ENCODE measurements at regions not wholly inside any gene's neighbourhood (a gene's known extent, or its start where the extent isn't known, plus 50 kb on each side); places are given as distances from the start of the nearest gene placed in this dataset.
"Not testable (repeated sequence)": the region's sequence is repeated elsewhere in the genome, so short reads cannot be mapped to it uniquely, and the experiment has no call there.

DNA sequence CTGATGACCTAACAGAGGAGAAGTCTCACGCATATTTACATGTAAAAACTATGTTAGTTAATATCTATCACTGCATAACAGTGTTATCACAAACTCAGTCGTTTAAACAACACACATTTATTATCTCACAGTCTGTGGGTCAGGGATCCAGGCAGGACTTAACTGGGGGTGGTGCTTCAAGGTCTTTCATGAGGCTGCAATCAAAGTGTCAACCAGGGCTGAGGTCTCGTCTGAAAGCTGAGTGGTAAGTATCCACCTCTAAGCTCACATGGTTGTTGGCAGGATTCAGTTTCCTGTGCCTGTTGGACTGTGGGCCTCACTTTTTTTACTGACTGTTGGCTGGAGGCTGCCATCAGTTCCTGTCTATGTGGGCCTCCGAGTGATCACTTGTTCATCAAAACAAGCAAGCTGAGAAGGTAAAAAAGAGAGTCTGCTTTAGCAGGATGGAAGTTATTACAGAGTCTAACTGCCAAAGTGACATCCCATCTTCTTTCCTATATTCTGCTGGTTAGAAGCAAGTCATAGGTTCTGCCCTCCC, 188.6 kb downstream of the CARTPT start:
- DNase-seq, result no peak

DNA sequence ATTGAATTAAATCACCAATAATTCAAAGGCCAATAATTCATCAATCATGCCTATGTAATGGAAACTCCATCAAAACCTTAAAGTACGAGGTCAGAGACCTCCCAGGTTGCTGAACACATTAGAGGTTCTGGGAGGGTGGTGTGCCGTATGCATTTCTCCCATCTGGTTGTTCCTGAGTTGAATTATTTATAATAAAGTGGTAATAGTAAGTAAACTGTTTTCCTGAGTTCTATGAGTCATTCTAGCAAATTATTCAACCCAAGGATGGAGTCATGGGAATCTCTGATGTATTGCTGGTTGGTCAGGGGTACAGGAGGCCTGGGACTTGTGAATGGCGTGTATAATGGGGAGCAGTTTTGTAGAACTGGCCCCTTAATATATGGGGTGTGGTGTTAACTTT, 191.7 kb downstream of the CARTPT start:
- no peak for DNase-seq

DNA sequence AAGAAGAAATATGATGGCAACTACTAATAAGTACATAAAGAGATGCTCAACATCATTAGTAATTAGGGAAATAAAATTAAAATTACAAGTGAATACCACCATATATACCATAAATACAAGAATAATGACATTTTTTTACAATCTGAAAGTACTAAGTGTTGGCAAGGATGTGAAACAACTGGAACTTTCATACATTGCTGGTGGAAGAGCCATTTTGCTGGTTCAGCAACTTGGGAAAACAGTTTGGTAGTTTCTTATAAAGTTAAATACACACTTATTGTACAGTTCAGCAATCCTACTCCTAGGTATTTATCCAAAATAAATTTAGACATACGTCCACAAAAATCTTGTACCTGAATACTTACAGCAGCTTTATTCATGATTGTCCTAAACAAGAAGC, 192.9 kb downstream of the CARTPT start:
- DNase-seq, result no peak

DNA sequence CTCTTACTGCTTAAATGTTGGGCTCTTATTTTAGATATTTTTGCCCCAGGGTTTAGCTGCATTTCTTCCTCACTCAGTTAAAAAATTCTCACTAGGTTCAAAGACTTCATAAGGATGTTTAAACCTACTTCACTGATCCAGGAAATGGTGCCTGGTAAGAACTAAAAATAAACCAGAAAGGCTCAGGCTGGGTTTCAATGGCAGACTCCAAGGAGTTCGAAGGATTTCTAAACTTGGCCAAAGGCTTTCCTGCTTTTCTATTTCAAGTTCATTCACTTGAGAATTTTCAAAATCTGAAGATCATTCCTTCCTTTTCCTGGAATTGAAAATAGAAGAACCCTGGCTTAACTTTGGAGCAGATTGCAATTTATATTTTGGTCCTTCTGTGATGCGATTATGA, 193.0 kb upstream of the MAP1B start:
- no peak for DNase-seq

DNA sequence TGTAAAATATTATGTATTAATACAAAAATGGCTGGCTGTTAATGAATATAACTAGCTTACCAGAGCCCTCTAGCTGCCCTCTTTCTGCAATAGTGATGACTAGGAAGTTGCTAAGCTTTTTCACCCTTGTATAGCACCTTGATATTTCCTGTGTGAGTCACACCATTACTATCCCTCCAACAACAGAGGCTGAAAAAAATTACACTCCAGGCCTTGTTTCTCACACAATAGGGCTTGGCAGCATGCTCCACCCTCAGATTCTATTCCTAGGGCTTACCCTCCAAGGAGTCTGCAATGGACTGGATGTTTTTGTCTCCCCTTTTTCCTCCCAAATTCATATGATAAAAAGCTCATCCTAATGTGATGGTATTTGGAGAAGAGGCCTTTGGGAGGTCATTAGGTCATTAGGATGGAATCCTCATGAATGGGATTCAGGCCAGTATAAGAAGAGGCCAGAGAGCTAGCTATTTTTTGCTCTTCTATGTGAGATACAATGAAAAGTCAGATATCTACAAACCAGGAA, 184.6 kb upstream of the MAP1B start:
- no peak for DNase-seq

DNA sequence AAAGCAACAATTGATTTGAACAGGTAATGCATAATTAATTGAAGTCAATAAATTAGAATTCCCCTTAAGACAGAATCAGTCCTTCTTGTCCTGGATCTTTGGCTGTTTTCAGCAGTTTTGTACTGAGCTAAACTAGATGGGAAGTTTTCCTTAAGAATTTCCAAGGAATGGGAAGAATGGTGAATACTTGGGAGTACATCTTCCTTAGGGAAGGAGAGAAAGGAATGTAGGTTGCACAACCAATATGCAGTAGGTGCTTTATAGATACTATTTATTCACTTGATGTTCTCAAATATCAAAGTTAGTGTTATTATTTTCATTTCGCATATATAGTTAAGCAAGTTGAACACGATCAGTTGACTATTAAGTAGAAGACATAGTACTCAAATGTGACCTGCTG, 183.5 kb upstream of the MAP1B start:
- no peak for DNase-seq

DNA sequence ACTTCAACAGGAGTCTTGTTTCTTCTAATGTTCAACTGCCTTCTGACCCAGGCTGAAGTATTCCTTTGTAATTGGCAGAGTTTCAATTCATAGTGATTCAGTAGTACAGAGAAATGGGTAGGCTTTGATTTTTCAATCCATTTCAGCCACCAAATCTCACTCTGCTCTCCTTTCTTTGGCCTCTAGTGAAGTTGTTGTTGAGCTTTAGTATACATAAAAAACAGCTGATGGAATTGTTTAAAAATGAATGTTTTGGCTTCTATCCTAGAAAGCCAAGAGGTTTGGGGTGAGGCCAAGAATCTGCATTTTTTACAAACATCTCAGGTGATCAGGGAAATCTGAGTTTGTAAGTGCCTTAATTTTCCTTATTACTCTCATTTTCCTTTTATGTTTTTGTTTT, 182.9 kb upstream of the MAP1B start:
- DNase-seq, result no peak

DNA sequence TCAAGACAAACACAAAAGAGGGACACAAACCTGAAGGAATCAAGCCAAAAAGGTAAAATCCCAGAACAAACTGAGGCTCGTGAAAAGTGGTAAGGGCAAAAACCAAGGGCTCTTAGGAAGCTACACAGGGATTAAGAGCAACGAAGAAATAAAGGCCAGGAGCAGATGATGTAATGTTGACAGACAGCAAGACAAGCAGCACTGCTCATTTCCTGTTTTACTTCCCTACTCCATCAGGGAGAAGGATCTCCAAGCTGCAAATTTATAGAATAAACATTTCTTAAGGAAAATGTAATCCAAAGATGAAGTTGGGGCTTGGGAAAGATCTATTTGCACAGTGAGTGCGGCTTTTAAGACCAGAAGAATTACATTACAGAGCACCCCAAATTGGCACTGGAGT, 182.3 kb upstream of the MAP1B start:
- no peak for DNase-seq

DNA sequence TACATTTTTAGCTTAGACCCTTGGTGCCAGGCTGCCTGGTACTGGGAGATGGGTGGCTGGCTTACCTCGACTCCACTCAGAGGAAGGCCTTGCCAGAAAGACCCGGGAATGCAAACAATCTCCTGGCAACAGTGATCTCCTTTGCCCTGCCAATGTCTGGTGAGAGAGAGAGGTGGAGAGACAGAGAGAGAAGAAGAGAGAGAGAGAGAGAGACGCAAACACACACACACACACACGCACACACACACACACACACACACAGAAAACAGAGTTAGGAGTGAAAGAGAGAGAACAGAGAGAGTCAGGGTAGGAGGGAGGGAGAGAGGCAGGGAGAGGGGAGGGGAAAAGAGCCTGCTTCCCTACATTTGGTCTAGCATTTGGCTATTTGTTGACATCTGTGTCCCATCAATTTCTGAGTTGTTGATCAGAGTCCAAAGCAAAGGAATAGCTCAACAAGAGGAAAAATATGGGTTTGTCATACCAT, 181.6 kb upstream of the MAP1B start:
- DNase-seq, result no peak

DNA sequence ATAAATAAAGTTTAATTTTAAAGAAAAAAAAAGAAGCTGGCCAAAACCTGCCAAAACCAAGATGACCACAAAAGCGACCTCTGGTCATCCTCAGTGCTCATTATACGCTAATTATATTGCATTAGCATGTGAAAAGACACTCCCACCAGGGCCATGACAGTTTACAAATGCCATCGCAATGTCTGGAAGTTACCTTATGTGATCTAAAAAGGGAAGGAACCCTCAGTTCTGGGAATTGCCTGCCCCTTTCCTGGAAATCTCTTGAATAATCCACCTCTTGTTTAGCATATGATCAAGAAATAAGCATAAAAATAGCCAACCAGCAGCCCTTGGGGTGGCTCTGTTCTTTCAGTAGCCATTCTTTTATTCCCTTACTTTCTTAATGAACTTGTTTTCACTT, 178.3 kb upstream of the MAP1B start:
- DNase-seq, result no peak

DNA sequence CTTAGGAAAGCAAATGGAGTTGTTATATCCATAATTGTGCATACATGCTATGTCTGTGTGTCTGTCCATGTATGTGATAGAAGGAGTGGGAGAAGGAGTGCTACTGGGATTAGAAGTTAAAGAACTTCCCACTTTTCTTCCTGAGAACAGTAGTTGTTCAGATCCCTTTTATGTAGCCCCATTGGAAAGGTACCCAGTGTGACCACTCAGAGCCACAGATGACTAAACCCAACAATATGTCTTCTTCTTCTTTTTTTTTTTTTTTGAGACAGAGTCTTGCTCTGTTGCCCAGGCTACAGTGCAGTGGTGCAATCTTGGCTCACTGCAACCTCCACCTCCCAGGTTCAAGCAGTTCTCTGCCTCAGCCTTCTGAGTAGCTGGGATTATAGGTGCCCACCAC, 176.7 kb upstream of the MAP1B start:
- not testable (repeated sequence) for DNase-seq

DNA sequence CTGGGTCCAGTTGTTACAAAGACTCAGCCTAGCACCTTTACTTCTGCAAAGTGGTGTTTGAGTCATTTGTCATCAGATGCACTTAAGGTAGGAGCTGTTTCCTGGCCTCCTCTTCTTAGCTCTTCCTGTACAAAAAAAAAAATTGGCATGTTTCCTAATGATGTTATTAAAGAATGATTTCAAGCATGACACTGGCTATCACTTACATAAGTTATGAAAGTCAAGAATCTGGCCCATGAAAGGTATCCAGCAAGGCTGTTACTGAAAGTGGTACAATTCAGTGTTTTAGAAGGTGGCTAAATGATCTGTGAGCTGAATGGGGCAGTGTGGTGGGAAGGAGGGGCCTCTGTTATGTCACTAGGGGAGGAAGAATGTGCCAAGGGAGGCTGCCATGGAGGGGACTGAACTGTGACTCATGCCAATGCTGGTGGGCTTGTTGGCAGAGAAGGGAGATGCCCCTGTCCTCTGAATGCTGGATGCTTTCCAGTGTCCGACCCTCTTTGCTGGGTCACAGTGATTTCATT, 175.1 kb upstream of the MAP1B start:
- no peak for DNase-seq

DNA sequence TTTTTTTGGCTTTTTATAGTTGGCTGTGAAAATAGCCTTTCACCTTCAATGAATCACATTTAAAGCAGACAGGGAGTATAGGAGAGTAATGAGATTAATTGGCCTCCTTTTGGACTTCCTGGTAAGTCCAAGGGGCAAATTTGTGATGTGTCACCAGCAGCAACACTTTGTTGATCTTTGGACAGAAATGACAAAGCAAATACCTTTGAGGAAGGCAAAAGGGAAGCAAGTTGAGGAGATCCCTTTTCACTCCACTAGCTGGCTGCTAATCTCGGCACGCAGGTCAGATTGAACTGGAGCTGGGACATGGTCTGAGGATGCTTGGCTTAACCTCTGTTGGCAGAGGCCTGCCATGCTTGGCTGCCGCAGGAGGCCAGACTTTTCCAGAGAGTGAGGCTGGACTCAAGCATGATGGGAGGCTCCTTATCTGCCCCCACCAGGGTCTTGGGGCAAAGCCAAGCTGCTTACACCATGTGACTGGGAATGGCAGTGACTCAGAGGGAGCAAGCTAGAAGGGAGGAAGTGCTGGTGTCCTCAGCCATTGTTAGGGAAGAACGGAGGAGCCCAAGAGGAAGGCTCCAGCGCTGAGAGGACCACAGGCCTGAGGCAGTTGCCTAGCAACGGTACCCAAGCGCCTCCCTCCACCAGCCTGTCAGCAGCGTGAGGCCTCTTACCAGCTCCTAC, 174.5 kb upstream of the MAP1B start:
- DNase-seq, result no peak

DNA sequence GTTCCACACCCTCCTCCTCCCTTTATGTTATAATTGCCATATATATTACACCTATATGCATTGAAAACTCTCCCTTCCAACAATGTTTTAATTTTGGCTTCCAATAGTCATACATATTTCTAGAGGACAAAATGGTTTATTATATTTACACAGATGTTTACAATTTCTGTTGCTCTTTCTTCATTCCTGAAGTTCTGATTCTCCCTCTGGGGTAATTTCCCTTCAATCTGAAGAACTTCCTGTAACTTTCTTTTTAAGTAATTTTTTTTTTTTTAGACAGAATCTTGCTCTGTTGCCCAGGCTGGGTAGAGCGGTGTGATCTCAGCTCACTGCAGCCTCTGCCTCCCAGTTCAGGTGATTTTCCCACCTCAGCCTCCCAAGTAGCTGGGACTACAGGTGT, 173.0 kb upstream of the MAP1B start:
- DNase-seq, result no peak

DNA sequence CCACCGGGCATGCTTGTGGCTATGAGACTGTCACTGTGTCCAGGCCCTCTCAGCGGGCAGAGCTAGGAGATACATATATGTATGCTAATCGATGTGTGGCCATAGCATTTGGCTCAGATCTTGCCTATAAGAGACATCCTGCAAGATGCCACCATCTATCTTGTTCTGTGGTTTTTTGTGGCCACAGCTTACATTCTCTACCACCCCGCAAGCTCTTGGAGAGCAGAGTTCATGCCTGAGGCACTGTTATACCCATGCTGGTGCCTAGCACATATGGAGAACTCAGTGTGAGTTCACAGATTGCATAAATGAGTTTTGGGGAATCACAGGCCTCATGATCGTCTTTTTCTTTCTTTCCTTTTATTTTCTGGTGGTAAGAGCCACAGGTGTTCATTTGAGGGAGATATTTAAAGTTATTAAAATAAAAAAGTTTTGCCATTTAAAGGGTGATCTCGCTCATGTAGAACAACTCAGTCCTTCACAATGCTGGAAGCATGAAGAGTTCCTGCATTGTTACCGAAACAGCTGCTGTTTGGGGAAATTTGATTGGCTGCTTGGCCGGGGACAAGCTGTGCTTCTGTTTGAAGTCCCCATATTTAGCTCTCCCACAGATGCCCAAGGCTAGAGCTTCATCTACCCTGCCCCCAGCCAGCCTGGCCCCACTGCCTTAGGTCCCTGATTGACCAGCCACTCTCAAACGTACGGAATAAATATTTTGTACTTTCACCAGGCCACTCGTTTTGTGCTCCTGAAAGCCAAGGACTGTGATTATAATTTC, 169.2 kb upstream of the MAP1B start:
- no peak for DNase-seq

DNA sequence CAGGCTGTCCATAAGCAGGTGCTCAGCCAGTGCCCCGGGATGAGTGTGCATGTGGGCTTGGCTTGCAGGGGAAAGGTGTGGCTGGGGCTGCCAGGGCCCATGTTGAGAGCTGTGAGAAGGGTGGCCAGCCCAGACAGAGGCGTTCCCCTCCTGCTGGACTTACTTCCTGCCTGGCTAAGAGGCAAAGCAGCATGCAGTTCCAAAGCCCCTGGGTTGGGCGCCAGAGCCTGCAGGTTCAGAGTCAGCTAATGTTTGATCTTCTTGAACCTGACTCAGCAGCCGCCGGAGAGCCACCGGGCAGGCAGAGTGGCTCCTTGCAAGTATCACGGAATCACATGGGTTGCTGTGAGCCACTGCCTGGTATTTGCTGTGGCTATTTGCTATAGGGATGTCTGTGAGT, 168.4 kb upstream of the MAP1B start:
- DNase-seq, result no peak

DNA sequence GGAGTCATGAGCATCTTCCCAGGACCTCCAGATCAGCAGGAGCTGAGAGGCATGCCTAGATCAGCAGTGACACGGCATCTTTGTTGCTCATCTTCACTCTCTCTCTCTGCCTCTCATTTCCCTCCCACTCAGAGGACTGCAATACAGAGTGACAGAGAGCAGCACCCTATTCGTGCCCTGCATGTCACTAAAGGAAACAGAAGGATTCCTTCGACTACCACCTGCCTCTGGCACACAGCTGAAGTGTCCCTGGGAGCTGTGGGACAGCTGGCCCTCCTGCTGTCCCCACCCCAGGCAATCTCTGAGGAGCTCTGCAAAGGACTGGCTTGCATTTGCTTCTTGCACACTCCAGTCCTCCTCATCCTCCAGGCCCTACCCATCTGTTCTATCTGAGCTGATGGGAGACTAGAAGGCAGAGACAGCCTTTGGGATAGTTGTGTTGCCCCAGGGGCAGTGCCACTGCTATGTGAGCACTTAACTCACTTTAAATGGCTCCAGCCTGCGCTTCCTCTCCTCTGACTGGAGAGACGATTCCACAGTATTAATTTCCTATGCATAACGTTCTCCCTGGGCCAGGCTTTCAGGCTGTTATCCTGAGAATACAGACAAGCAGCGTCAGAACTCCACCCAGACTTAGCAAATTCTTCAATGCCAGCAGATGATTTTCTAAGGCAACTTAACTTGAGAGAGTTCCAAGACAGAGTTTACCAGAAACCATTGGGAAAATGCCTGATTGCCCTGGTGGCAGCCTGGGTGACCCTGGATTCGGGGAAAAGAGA, 167.6 kb upstream of the MAP1B start:
- no peak for DNase-seq

DNA sequence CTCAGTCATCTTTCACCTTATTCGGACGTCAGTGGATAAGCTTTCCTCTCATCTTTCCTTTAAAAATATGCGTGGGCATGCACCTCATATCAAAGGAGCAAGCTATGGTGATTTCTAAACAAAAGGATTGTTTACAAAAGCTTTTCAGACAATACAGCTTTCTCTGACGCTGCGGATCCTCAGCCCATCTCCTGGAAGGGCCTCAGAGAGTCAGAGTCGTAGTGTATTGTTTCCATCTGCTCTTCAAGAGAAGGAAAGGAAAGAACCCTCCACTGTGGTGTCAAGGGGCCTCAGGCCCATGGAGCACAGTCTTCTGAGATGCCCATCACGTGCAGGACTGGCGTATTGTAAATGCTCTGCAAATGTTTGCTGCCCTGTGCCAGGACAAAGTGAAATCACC, 163.4 kb upstream of the MAP1B start:
- no peak for DNase-seq

DNA sequence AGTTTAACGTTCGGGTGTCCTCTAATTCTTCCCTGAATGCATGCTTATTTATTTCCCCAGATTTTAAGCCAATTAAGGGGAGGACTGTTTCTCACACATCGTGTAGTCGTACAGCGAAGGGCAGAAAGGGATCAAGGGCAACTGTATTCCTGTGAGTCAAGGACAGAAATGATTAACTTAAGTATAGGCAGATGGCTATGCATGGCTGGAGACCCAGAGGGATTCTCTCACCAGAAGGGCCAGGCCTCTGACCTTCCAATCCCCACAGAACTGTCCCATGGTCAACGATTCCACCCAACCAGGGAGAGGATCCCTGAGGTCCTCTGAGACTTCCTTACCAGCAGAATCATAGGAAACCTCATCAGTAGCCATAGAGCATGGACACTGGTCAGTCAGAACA, 161.8 kb upstream of the MAP1B start:
- no peak for DNase-seq

DNA sequence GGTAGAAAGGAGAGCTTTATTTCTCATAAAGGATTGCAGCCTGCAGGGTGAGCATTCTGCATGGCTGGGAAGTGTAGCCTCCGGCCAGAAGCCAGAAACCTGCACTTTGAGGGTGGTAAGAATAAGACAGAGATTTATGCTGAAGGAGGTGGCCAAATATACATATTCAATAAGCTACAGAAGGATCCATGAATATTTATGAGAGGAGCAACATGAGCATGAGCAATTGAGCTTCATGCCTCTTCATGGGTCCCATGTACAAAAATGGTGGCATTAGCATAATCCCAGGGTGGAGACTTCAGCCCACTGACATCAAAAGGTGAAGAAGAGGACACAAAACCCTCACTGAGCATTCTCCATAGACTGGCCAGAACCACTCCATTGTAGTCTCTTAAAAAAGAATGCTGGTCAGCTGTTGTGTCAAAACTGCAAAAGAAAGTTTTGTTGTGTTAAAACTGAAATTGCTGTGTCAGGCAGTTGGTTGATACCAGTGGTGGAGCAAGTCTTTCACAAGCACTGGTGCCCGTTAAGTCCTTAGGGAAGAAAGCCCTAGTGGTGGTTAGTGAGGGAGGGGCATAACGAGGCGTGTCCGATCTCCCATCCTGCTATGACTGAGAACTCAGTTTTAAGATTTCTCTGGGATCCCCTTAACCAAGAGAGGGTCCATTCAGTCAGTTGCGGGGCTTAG, 160.8 kb upstream of the MAP1B start:
- no peak for DNase-seq

DNA sequence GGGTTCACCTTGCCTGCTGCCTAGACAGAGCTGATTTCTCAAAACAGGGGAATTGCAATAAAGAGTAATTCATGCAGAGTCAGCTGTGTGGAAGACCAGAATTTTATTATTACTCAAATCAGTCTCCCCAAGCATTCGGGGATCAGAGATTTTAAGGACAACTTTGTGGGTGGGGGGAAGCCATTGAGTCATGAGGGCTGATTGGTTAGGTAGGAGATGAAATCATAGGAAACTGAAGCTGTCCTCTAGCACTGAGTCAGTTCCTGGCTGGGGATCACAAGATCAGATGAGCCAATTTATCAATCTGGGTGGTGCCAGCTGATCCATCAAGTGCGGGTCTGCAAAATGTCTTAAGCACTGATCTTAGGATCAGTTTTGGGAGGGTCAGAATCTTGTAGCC, 159.1 kb upstream of the MAP1B start:
- DNase-seq, result no peak

DNA sequence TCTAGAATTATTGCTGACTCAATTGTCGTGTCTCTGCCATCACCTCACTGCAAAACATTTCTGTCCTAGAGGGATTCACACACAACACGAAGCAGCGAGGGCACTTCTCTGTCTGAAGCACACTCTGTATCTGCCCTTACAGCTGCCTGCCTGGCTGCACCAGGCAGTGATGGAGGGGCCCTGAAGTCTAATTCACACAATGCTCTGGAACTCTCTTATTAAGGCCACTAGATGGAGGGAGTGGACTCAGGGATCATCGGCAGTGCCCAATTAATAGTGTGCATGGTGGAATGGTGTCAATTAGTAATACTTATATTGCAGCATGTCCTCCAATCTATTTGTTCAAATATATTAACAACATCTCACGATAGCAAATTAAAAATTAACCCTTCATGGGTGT, 157.5 kb upstream of the MAP1B start:
- no peak for DNase-seq

DNA sequence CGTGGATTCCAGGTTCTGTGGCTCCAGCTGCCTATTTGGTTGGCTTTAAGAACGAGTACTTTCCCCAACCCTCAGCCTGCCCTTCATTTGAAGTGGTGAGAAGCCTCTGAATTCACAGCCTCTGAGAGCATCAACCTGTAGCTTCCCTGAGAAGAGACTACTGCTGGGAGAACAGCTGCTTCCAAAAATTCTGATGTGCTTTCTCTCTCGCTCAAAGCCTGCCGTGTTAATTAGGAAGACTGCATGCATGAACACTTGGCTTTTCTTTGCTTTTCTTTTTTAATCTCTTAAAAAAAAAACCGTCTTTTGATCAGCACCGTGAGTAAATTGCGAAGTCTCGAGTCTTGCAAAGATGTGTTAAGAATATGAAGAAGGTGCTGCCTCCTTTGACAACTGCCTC, 153.4 kb upstream of the MAP1B start:
- DNase-seq, result no peak

All from amniotic stem cell (primary cell).